Spleen (tissue), 7 donors: ENCODE measurements at regions not wholly inside any gene's neighbourhood (a gene's known extent, or its start where the extent isn't known, plus 50 kb on each side); places are given as distances from the start of the nearest gene placed in this dataset.

ENCODE experiments used
- CTCF ChIP-seq, 11 experiments: fragments of 200-600 bp in 7 of 11; fragments of 450-650 bp in 4 of 11; sonication (generic) in 4 of 11; IDR thresholded peaks in 8 of 11; conservative IDR thresholded peaks in 3 of 11; 1 replicate in 7 of 11; 2 replicates in 4 of 11; pipeline versions ENCODE4 v1.4.0 to v1.8.0; 2016 to 2021; ENCODE audit warnings: antibody characterized with exemption in 11 of 11, inconsistent platforms in 4 of 11, mild to moderate bottlenecking in 1 of 11
- POLR2A ChIP-seq, 3 donors: fragments of 450-650 bp; IDR thresholded peaks; one replicate each; pipeline ENCODE4 v1.5.1; 2017; ENCODE audit warnings: antibody characterized with exemption in 3 of 3, mild to moderate bottlenecking in 1 of 3
- POLR2AphosphoS5 ChIP-seq, 3 donors: sonication (generic); formaldehyde crosslinking; IDR thresholded peaks; one replicate each; pipeline ENCODE4 v1.5.1; 2017; ENCODE audit warnings: antibody characterized with exemption in 3 of 3
- donor health status: DM: no; HTN: no; CAD: no; lungs with moderate emphysema.
- donor health status: DM: no; HTN: no; CAD: no.
- donor health status: DM: no; HTN: no; CAD: no.

- TF ChIP-seq CTCF (IDR thresholded peaks at IDR 0.05 in 8 of 11, conservative IDR thresholded peaks at IDR 0.05 in 3 of 11): no peak
- TF ChIP-seq POLR2A (IDR thresholded peaks at IDR 0.05): no peak
- TF ChIP-seq POLR2AphosphoS5 (IDR thresholded peaks at IDR 0.05): no peak
These were observed 112.0 kb upstream of the KL start for GRCh38 chr13:32904266-32904665.
